Parathyroid adenoma (tissue), 2 donors: ENCODE measurements at regions not wholly inside any gene's neighbourhood (a gene's known extent, or its start where the extent isn't known, plus 50 kb on each side); places are given as distances from the start of the nearest gene placed in this dataset.
"Not testable (repeated sequence)": the region's sequence is repeated elsewhere in the genome, so short reads cannot be mapped to it uniquely, and the experiment has no call there.

ENCODE experiments used
- H2AFZ ChIP-seq: fragments of 300-600 bp; sonication (generic); one replicate; pipeline ENCODE4 v1.7.0; 2017; ENCODE audit warnings: antibody characterized with exemption, mild to moderate bottlenecking
- H3K27ac ChIP-seq: fragments of 300-600 bp; sonication (generic); one replicate; pipeline ENCODE4 v1.7.0; 2017
- H3K27me3 ChIP-seq: fragments of 300-600 bp; sonication (generic); one replicate; pipeline ENCODE4 v1.7.0; 2017; ENCODE audit warnings: low read length; ENCODE audit not compliant: control insufficient read depth, insufficient read depth
- H3K36me3 ChIP-seq: fragments of 300-600 bp; sonication (generic); one replicate; pipeline ENCODE4 v1.7.0; 2017; ENCODE audit warnings: low read length; ENCODE audit not compliant: control insufficient read depth, insufficient read depth
- H3K4me1 ChIP-seq: fragments of 300-600 bp; sonication (generic); one replicate; pipeline ENCODE4 v1.7.0; 2017; ENCODE audit warnings: control low read depth
- H3K4me2 ChIP-seq: fragments of 300-600 bp; sonication (generic); one replicate; pipeline ENCODE4 v1.7.0; 2017; ENCODE audit warnings: low read length
- H3K4me3 ChIP-seq: fragments of 300-600 bp; sonication (generic); one replicate; pipeline ENCODE4 v1.7.0; 2017; ENCODE audit warnings: low read depth, low read length
- H3K79me2 ChIP-seq: fragments of 300-600 bp; sonication (generic); one replicate; pipeline ENCODE4 v1.7.0; 2017; ENCODE audit warnings: control low read depth
- H3K9ac ChIP-seq: fragments of 300-600 bp; sonication (generic); one replicate; pipeline ENCODE4 v1.7.0; 2017; ENCODE audit warnings: mild to moderate bottlenecking
- H3K9me3 ChIP-seq: fragments of 300-600 bp; sonication (generic); one replicate; pipeline ENCODE4 v1.7.0; 2017; ENCODE audit warnings: low read length; ENCODE audit not compliant: control insufficient read depth
- TF ChIP-seq, protein P1 (sequence below): fragments of 300-600 bp; sonication (generic); IDR thresholded peaks from one replicate; pipeline ENCODE4 v1.7.0; 2017; ENCODE audit warnings: antibody characterized with exemption, mild to moderate bottlenecking
- donor health status: primary hyperparathyroidism.

DNA sequence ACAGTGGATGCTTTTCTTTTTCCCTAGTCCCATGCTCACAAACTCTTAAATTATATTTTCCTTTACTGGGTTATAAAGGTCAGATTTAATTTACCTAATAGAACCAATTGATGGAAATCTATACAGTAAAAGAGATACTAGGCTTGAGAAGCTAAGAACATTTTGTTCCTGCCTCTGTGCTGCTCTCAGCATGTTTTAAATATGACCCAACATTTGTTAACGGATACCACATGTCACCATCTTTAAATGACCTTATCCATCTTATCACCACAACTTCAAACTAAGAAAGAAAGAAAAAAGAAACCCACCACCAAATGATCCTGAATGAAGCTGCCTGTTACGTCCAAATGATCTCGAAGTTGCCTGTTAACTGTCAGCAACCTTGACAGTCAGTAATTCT lies 334.7 kb upstream of the ZNF608 start:
- peak overlapping the region; percentile 12 for H2AFZ ChIP-seq
- H3K27ac ChIP-seq: no peak overlapping the region
- no peaks in the 10 kb centered on the region for H3K27me3 ChIP-seq
- H3K9ac ChIP-seq: no peak overlapping the region
- TF ChIP-seq, protein P1, sequence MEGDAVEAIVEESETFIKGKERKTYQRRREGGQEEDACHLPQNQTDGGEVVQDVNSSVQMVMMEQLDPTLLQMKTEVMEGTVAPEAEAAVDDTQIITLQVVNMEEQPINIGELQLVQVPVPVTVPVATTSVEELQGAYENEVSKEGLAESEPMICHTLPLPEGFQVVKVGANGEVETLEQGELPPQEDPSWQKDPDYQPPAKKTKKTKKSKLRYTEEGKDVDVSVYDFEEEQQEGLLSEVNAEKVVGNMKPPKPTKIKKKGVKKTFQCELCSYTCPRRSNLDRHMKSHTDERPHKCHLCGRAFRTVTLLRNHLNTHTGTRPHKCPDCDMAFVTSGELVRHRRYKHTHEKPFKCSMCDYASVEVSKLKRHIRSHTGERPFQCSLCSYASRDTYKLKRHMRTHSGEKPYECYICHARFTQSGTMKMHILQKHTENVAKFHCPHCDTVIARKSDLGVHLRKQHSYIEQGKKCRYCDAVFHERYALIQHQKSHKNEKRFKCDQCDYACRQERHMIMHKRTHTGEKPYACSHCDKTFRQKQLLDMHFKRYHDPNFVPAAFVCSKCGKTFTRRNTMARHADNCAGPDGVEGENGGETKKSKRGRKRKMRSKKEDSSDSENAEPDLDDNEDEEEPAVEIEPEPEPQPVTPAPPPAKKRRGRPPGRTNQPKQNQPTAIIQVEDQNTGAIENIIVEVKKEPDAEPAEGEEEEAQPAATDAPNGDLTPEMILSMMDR: no peak
- no peak overlapping the region for H3K4me3 ChIP-seq
- no peaks in the 10 kb centered on the region for H3K79me2 ChIP-seq
- no peaks in the 10 kb centered on the region for H3K36me3 ChIP-seq
- H3K4me1 ChIP-seq: no peaks in the 10 kb centered on the region
- no peaks in the 10 kb centered on the region for H3K9me3 ChIP-seq
- no peak overlapping the region for H3K4me2 ChIP-seq

DNA sequence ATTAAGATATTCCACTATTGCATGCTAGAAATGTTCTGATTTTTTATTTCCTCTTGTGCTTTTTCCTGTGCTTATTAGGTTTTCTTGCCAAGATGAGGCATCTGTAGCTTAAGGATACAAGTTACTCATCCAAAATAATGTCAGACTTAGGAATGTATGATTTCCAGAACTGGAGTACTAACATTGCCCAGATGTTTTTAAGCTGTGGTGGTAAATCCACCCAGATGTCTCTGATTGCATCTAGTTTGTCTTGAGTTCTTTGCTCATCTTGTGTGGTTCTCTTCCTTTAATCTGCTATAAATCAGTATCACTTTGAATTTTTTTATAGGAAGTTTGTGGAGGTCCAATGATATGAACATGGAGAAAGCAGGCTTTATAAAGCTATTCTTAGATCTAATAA lies 337.5 kb upstream of the ZNF608 start:
- H3K36me3 ChIP-seq: no peaks in the 10 kb centered on the region
- no peaks in the 10 kb centered on the region for H3K9me3 ChIP-seq
- no peak overlapping the region for H3K4me2 ChIP-seq
- H3K79me2 ChIP-seq: no peaks in the 10 kb centered on the region
- no peak overlapping the region for H3K4me3 ChIP-seq
- no peak overlapping the region for H2AFZ ChIP-seq
- H3K9ac ChIP-seq: no peak overlapping the region
- H3K27ac ChIP-seq: no peak overlapping the region
- H3K27me3 ChIP-seq: no peaks in the 10 kb centered on the region
- TF ChIP-seq, protein P1: no peak
- H3K4me1 ChIP-seq: no peaks in the 10 kb centered on the region

DNA sequence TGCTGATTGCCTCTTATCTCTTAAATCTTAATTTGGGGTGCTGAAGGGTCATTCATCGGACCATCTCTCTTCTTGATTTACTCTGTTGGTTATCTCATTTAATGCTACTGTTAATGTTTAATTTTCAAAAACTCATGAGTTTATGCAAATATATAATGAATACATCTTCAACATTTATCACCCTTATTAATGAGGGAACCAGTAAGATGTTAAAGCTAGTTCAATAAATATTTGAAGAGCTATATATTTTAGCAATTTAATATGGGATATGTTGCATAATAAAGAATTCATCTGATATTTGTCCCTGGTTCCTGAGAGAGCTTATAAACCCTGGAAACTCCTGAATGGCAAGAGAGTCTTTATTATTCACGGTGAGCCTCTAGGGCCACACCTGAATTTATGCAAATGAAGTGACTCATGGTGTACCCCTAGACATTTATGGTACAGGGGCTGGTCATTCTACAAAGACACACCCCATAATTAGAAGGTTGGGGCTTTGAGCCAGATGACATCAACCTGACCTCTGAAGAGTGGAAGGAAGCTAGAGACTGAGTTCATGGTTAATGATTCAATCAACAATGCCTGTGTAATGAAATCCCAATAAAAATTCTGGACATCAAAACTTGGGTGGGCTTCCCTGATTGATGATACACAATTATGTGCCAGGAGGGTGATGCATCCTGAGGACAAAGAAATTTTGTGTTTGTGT lies 339.5 kb upstream of the ZNF608 start:
- Histone ChIP-seq H3K9me3 (no peaks in the 10 kb centered on the region), H2AFZ (no peak overlapping the region), H3K27ac (no peak overlapping the region), H3K4me1 (no peaks in the 10 kb centered on the region), H3K4me3 (no peak overlapping the region), H3K79me2 (no peaks in the 10 kb centered on the region), H3K9ac (no peak overlapping the region), H3K27me3 (no peaks in the 10 kb centered on the region), H3K36me3 (no peaks in the 10 kb centered on the region), H3K4me2 (no peak overlapping the region)
- TF ChIP-seq, protein P1: no peak

DNA sequence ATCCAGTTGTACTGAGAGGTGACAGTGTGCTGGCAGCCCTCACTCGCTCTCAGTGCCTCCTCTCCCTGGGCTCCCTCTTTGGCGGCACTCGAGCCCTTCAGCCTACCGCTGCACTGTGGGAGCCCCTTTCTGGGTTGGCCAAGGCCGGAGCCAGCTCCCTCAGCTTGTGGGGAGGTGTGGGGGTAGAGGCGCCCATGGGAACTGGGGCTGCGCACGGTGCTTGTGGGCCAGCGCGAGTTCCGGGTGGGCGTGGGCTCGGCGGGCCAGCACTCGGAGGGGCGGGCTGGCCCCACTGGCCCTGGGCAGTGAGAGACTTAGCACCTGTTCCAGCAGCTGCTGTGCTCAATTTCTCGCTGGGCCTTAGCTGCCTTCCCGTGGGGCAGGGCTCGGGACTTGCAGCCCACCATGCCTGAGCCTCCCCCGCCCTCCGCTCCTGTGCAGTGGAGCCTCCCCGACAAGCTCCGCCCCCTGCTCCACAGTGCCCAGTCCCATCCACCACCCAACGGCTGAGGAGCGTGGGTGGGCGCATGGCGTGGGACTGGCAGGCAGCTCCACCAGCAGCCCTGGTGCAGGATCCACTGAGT lies 342.2 kb upstream of the ZNF608 start:
- TF ChIP-seq, protein P1: no peak
- no peak overlapping the region for H3K27ac ChIP-seq
- H3K9ac ChIP-seq: no peak overlapping the region
- H3K4me3 ChIP-seq: no peak overlapping the region
- H3K36me3 ChIP-seq: no peaks in the 10 kb centered on the region
- no peaks in the 10 kb centered on the region for H3K9me3 ChIP-seq
- H3K79me2 ChIP-seq: no peaks in the 10 kb centered on the region
- H3K4me1 ChIP-seq: no peaks in the 10 kb centered on the region
- H2AFZ ChIP-seq: no peak overlapping the region
- H3K27me3 ChIP-seq: no peaks in the 10 kb centered on the region
- no peak overlapping the region for H3K4me2 ChIP-seq

DNA sequence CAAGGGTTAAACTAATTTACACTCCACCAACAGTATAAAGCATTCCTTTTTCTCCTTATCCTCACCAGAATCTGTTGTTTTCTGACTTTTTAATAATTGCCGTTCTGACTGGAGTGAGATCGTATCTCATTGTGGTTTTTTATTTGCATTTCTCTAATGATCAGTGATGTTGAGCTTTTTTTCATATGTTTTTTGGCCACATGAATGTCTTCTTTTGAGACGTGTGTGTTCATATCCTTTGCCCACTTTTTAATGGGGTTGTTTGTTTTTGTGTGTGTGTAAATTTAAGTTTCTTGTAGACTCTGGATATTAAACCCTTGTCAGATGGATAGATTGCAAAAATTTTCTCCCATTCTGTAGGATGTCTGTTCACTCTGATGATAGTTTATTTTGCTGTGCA lies 345.7 kb upstream of the ZNF608 start:
- H3K9ac ChIP-seq, H3K4me3 ChIP-seq, H3K27me3 ChIP-seq, H3K9me3 ChIP-seq, H3K4me1 ChIP-seq, H3K79me2 ChIP-seq, H3K27ac ChIP-seq, H3K36me3 ChIP-seq, H3K4me2 ChIP-seq, H2AFZ ChIP-seq: not testable (repeated sequence)
